ENCODE measurements at regions not wholly inside any gene's neighbourhood (a gene's known extent, or its start where the extent isn't known, plus 50 kb on each side); places are given as distances from the start of the nearest gene placed in this dataset.

GRCh38 chr14:59055439-59056045 is 132.9 kb upstream of the DAAM1 start:
- TF ChIP-seq CTCF (IDR thresholded peaks at IDR 0.05) (peak; percentile 60 to 78 (median 71)), POLR2AphosphoS5 (IDR thresholded peaks at IDR 0.05; ENCODE audit: insufficient read depth in 1 of 2, low read depth in 1 of 2) (no peak)

Data from vagina (tissue), 2 donors.